KMS-11 (cell line): ENCODE measurements at regions not wholly inside any gene's neighbourhood (a gene's known extent, or its start where the extent isn't known, plus 50 kb on each side); places are given as distances from the start of the nearest gene placed in this dataset.

Source experiments
- H2AFZ ChIP-seq: fragments of 200-600 bp; sonication (generic); 2 replicates; pipeline ENCODE4 v1.6.1; 2016; ENCODE audit warnings: antibody characterized with exemption, mixed run types, low read depth
- H3K27ac ChIP-seq: fragments of 200-600 bp; sonication (generic); 2 replicates; pipeline ENCODE4 v1.6.1; 2016; ENCODE audit warnings: mild to moderate bottlenecking, mixed run types
- H3K27me3 ChIP-seq: fragments of 200-600 bp; sonication (generic); 2 replicates; pipeline ENCODE4 v1.6.1; 2017; ENCODE audit warnings: mild to moderate bottlenecking, low read depth, mixed run types, moderate library complexity; ENCODE audit not compliant: insufficient read depth
- H3K36me3 ChIP-seq: fragments of 200-600 bp; sonication (generic); 2 replicates; pipeline ENCODE4 v1.6.1; 2017; ENCODE audit warnings: mild to moderate bottlenecking, mixed run types; ENCODE audit not compliant: insufficient read depth
- H3K4me1 ChIP-seq: fragments of 200-600 bp; sonication (generic); 2 replicates; pipeline ENCODE4 v1.6.1; 2016; ENCODE audit warnings: mild to moderate bottlenecking, low read depth, mixed run types; ENCODE audit not compliant: poor library complexity, severe bottlenecking
- H3K4me2 ChIP-seq: fragments of 200-600 bp; sonication (generic); 2 replicates; pipeline ENCODE4 v1.7.0; 2016; ENCODE audit warnings: mild to moderate bottlenecking, mixed run types
- H3K4me3 ChIP-seq: fragments of 200-600 bp; sonication (generic); IDR thresholded peaks from 2 replicates; pipeline ENCODE4 v1.6.1; 2017; ENCODE audit warnings: low read depth, low read length, mixed read lengths; ENCODE audit not compliant: insufficient read depth
- H3K79me2 ChIP-seq: fragments of 200-600 bp; sonication (generic); 2 replicates; pipeline ENCODE4 v1.6.1; 2016; ENCODE audit warnings: low read depth, mixed run types; ENCODE audit not compliant: insufficient read depth
- H3K9ac ChIP-seq: fragments of 200-600 bp; sonication (generic); 2 replicates; pipeline ENCODE4 v1.6.1; 2016; ENCODE audit warnings: mild to moderate bottlenecking, mixed run types
- H4K20me1 ChIP-seq: fragments of 200-600 bp; sonication (generic); 2 replicates; pipeline ENCODE4 v1.6.1; 2016; ENCODE audit warnings: mild to moderate bottlenecking, mixed run types; ENCODE audit not compliant: insufficient read depth
- TF ChIP-seq, protein P1 (sequence below): fragments of 200-600 bp; sonication (generic); conservative IDR thresholded peaks from 2 replicates; pipeline ENCODE4 v1.6.1; 2017; ENCODE audit warnings: low read depth, mild to moderate bottlenecking, antibody characterized with exemption, low read length, moderate library complexity, mixed read lengths

DNA sequence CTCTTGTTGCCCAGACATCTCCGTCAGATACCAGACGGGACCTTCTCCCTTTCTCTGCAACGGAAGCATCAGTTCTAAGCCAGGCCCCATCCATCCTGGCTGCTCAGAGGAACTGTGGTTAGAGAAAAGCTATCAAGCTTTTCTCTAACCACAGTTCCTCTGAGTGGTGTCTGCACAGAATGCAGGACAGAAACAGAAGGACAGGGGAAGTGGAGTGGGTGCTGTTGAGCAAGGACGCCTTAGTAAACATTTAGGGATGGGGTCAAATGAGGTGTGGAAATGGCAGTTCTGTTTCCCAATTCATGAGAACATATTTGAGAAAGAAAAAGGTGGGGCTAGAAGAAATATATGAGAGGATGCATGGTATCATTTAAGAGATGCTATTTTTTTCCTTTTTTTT, 283.8 kb downstream of the CRLF2 start:
- no peak overlapping the region for H2AFZ ChIP-seq
- no peaks in the 10 kb centered on the region for H3K36me3 ChIP-seq
- H4K20me1 ChIP-seq = no peaks in the 10 kb centered on the region
- TF ChIP-seq, protein P1, sequence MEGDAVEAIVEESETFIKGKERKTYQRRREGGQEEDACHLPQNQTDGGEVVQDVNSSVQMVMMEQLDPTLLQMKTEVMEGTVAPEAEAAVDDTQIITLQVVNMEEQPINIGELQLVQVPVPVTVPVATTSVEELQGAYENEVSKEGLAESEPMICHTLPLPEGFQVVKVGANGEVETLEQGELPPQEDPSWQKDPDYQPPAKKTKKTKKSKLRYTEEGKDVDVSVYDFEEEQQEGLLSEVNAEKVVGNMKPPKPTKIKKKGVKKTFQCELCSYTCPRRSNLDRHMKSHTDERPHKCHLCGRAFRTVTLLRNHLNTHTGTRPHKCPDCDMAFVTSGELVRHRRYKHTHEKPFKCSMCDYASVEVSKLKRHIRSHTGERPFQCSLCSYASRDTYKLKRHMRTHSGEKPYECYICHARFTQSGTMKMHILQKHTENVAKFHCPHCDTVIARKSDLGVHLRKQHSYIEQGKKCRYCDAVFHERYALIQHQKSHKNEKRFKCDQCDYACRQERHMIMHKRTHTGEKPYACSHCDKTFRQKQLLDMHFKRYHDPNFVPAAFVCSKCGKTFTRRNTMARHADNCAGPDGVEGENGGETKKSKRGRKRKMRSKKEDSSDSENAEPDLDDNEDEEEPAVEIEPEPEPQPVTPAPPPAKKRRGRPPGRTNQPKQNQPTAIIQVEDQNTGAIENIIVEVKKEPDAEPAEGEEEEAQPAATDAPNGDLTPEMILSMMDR = no peak
- no peak overlapping the region for H3K4me3 ChIP-seq
- H3K27me3 ChIP-seq = no peaks in the 10 kb centered on the region
- no peak overlapping the region for H3K4me2 ChIP-seq
- no peaks in the 10 kb centered on the region for H3K4me1 ChIP-seq
- H3K27ac ChIP-seq = no peak overlapping the region
- no peak overlapping the region for H3K9ac ChIP-seq
- H3K79me2 ChIP-seq = no peaks in the 10 kb centered on the region

DNA sequence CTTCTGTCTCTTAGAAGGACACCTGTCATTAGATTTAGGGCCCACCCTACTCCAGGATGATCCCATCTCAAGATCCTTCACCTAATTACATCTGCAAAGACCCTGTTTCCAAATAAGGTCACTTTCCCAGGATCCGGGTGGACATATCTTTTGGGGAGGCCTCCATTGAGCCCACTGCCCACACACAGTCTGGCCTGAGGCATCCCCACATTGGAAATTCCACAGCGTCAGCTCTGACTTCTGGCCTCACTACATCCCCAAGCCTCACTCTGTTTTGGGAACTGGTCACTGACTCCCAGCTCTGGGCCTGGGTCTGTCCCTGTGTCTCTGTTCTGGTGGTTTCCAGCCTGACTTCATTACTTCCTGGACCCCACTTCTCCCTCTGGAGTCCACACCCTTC, 285.5 kb downstream of the CRLF2 start:
- H3K4me1 ChIP-seq = no peaks in the 10 kb centered on the region
- H3K36me3 ChIP-seq = no peaks in the 10 kb centered on the region
- no peak overlapping the region for H3K4me3 ChIP-seq
- no peaks in the 10 kb centered on the region for H3K79me2 ChIP-seq
- no peak overlapping the region for H3K9ac ChIP-seq
- H4K20me1 ChIP-seq = no peaks in the 10 kb centered on the region
- TF ChIP-seq, protein P1 = no peak
- H2AFZ ChIP-seq = no peak overlapping the region
- no peak overlapping the region for H3K27ac ChIP-seq
- H3K27me3 ChIP-seq = no peaks in the 10 kb centered on the region
- no peak overlapping the region for H3K4me2 ChIP-seq

DNA sequence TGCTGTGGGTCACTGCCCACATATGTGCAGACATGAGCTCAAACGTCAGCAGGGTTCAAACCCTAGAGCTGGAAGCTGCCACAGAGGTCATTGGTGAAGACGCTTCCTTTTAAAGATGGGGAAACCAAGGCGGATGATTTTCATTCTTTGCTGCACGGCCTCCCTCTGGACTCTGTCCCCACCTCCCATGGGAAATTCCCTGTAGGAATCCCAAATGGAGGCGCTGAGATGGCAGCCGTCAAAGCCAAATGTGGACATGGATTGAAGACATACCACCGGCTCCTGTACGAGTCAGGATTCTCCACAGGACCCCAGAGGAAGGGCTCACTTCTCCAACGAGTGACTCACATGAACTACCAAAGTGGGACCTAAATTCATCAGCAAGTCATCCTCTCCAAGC, 286.4 kb downstream of the CRLF2 start:
- Histone ChIP-seq H3K27me3 (no peaks in the 10 kb centered on the region), H3K27ac (no peak overlapping the region), H2AFZ (no peak overlapping the region), H3K9ac (no peak overlapping the region), H3K36me3 (no peaks in the 10 kb centered on the region), H3K4me1 (no peaks in the 10 kb centered on the region), H4K20me1 (no peaks in the 10 kb centered on the region), H3K79me2 (no peaks in the 10 kb centered on the region), H3K4me3 (no peak overlapping the region), H3K4me2 (no peak overlapping the region)
- TF ChIP-seq, protein P1 = no peak

DNA sequence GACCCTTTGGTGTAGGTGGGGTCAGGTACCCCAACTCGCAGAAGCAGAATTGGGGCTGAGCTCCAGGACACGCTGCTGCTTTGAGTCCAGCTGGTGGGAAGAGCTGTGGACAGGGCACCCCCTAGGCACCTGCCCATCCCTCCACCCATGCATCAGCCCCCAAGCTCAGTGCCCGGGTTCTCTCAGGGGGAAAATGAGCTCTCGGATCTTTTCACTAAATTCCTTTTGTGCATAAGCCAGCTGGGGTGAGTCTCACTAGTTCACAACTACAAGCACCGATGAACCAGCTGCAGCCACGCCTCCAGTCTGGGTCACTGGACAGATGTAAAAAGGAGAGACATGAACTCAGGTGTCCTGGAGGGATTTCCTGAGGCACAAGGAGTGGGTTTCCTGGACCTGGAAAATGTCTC, 286.8 kb downstream of the CRLF2 start:
- Histone ChIP-seq H4K20me1 (no peaks in the 10 kb centered on the region), H3K79me2 (no peaks in the 10 kb centered on the region), H3K4me2 (no peak overlapping the region), H3K27me3 (no peaks in the 10 kb centered on the region), H3K36me3 (no peaks in the 10 kb centered on the region), H3K9ac (no peak overlapping the region), H3K4me3 (no peak overlapping the region), H3K27ac (no peak overlapping the region), H3K4me1 (no peaks in the 10 kb centered on the region), H2AFZ (no peak overlapping the region)
- TF ChIP-seq, protein P1 = no peak
